HUES6 (cell line): ENCODE measurements at regions not wholly inside any gene's neighbourhood (a gene's known extent, or its start where the extent isn't known, plus 50 kb on each side); places are given as distances from the start of the nearest gene placed in this dataset.
"Not testable (repeated sequence)": the region's sequence is repeated elsewhere in the genome, so short reads cannot be mapped to it uniquely, and the experiment has no call there.

Experiments used
- H3K27ac ChIP-seq: 2 replicates; pipeline ENCODE4 v1.7.0; 2013; ENCODE audit warnings: low read depth, mild to moderate bottlenecking, low read length, inconsistent platforms
- H3K27me3 ChIP-seq: 2 replicates; pipeline ENCODE4 v1.6.1; 2013; ENCODE audit warnings: low read length; ENCODE audit not compliant: control insufficient read depth, insufficient read depth
- H3K36me3 ChIP-seq: 2 replicates; pipeline ENCODE4 v1.6.1; 2013; ENCODE audit warnings: low read length; ENCODE audit not compliant: control insufficient read depth, insufficient read depth
- H3K4me1 ChIP-seq: 2 replicates; pipeline ENCODE4 v1.6.1; 2013; ENCODE audit warnings: low read length; ENCODE audit not compliant: control insufficient read depth, insufficient read depth
- H3K4me3 ChIP-seq: 2 replicates; pipeline ENCODE4 v1.5.1; 2013; ENCODE audit warnings: low read depth, low read length
- H3K9ac ChIP-seq: one replicate; pipeline ENCODE4 v1.6.1; 2013; ENCODE audit warnings: mild to moderate bottlenecking, low read length
- H3K9me3 ChIP-seq: 2 replicates; pipeline ENCODE4 v1.6.1; 2013; ENCODE audit warnings: low read depth, low read length; ENCODE audit not compliant: control insufficient read depth, insufficient read depth

DNA sequence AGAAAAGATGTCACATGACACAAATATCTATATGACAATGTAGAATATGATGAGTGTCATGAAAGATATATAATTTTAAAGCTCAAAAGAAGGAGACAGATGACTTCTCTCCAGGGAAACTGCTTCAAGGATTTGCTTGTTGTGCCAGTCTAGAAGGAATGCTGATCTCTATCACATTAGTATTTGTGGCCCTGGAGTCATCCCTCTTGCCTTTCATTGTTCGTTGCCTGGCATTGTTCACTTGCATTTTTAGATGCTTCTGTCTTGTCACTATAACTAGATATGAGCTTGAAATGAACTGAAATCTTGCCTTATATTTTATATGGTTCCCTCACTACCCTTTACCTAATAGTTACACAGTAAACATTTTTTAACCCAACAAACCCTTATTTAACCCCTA is 207.5 kb downstream of the ZNF608 start:
- H3K27ac ChIP-seq, result no peak overlapping the region
- no peak overlapping the region for H3K9ac ChIP-seq
- H3K9me3 ChIP-seq, result no peaks in the 10 kb centered on the region
- no peaks in the 10 kb centered on the region for H3K36me3 ChIP-seq
- H3K4me1 ChIP-seq, result no peaks in the 10 kb centered on the region
- H3K4me3 ChIP-seq, result no peak overlapping the region
- no peaks in the 10 kb centered on the region for H3K27me3 ChIP-seq

DNA sequence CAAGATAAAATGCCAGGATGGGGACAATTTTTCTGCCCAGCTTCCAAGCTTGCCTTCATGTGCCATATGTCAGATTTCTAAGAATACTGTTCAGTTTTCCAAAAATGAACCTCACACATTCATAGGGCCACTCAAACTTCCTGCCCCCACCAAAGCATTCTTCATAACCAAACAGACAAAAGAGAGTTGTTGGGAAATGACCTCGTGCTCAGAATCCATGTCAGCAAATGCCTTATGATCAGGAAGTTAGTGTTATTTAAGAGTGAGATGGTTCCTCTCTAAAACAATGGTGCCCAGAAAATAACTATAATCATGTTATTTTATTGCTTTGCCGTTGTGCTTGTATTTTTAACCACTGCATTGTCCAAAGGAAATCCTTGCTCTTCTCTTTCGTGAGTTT is 208.2 kb downstream of the ZNF608 start:
- no peaks in the 10 kb centered on the region for H3K27me3 ChIP-seq
- H3K9ac ChIP-seq, result no peak overlapping the region
- no peaks in the 10 kb centered on the region for H3K4me1 ChIP-seq
- H3K27ac ChIP-seq, result no peak overlapping the region
- H3K9me3 ChIP-seq, result 0 out of 2 replicates have a peak, but pooled peaks cover 3% of the 10 kb centered on the region
- H3K36me3 ChIP-seq, result no peaks in the 10 kb centered on the region
- H3K4me3 ChIP-seq, result no peak overlapping the region

DNA sequence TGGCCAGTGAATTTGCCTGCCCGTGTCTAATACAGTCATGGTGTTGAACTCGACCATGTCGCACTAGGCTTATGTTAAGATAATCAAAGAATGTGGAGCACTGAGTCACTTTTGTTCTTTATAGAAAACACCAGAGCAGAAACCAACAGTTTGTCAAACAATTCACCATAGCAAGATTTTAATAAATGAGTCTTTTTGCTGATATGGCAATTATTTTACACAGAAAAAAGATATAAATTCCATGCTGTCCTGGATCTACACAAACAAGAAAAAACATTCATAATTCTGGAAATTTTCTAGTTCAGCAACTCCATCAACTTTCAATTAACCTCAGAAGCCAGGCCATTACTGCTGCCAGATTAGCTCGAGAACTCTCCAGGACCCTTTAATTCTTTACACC is 208.9 kb downstream of the ZNF608 start:
- H3K27me3 ChIP-seq, result no peaks in the 10 kb centered on the region
- no peak overlapping the region for H3K4me3 ChIP-seq
- no peaks in the 10 kb centered on the region for H3K36me3 ChIP-seq
- H3K9ac ChIP-seq, result no peak overlapping the region
- 0 out of 2 replicates have a peak, but pooled peaks cover 3% of the 10 kb centered on the region for H3K9me3 ChIP-seq
- H3K4me1 ChIP-seq, result no peaks in the 10 kb centered on the region
- no peak overlapping the region for H3K27ac ChIP-seq

DNA sequence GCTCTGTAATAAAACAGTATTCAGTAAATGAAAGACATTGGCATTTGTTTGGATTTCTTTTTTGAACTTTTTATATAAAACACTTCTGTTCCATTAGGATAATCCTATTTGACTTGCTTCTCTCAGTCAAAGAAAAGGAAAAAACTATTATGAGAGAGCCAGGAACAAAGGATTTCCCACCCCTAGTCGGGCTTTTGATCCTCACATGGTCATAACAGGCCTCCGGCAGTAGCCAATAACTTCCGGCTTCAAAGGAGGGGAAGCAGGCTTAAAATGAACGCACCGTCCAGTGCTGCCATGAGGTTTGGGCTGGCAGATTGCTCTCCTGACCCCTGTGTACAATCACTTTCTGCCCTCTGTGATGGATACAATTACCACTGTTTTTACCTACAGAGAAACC is 209.3 kb downstream of the ZNF608 start:
- no peak overlapping the region for H3K4me3 ChIP-seq
- no peaks in the 10 kb centered on the region for H3K4me1 ChIP-seq
- H3K27ac ChIP-seq, result no peak overlapping the region
- H3K36me3 ChIP-seq, result no peaks in the 10 kb centered on the region
- no peak overlapping the region for H3K9ac ChIP-seq
- H3K9me3 ChIP-seq, result 0 out of 2 replicates have a peak, but pooled peaks cover 3% of the 10 kb centered on the region
- H3K27me3 ChIP-seq, result no peaks in the 10 kb centered on the region

DNA sequence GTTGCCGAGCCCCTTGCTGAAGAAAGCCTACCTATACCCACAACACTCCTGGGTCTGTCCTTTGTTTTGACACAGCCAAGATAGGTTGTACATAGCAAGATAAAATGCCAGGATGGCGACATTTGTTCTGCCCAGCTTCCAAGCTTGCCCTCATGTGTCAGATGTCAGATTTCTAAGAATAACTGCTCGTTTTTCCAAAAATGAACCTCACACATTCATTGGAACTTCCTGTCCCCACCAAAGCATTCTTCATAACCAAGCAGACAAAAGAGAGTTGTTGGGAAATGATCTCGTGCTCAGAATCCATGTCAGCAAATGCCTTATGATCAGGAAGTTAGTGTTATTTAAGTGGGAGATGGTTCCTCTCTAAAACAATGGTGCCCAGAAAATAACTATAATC is 210.1 kb downstream of the ZNF608 start:
- Histone ChIP-seq H3K36me3 (no peaks in the 10 kb centered on the region), H3K4me1 (no peaks in the 10 kb centered on the region), H3K9ac (no peak overlapping the region), H3K27me3 (no peaks in the 10 kb centered on the region), H3K4me3 (no peak overlapping the region), H3K9me3 (0 out of 2 replicates have a peak, but pooled peaks cover 3% of the 10 kb centered on the region), H3K27ac (no peak overlapping the region)

DNA sequence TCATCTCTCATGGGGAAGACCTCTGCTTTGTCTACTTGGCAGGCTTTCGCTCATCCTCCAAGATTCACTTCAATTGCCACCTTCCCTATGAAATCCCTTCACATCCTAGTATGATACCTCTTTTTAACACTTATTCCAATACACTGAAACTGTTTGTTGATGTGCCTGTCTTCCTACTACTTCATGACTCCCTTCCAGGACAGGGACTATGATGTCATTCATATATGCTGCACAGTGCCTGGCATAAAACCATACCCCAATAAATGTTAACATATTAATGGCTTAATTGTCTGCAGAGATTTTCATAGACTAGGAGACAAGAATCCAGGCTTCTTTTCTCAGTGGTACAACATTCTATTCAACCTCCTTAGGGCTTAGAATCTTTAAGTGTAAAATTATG is 215.5 kb downstream of the ZNF608 start:
- H3K4me1 ChIP-seq, result no peaks in the 10 kb centered on the region
- H3K27me3 ChIP-seq, result no peaks in the 10 kb centered on the region
- H3K27ac ChIP-seq, result no peak overlapping the region
- no peaks in the 10 kb centered on the region for H3K36me3 ChIP-seq
- no peak overlapping the region for H3K4me3 ChIP-seq
- H3K9ac ChIP-seq, result no peak overlapping the region
- peaks cover 9% of the 10 kb centered on the region; the same call in 1 of the 2 replicates for H3K9me3 ChIP-seq

DNA sequence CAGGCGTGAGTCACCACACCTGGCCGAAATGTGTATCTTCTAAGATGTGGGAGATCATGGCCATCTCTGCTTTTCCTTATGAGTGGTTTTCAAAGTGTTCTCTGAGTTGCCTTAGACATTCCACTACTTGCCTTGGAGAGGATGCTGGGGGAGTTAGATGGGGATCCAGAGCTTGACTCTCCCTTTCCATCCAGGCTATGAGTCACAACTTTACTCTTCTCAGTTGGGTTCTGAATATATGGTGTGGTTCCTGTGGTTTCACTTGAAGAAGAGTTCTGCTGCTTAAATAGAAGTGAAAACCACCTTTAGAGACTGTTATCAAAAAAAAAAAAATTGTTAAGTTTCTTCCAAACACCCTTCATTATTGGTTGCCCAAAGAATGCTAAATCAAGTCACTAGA is 217.6 kb downstream of the ZNF608 start:
- Histone ChIP-seq H3K36me3 (no peaks in the 10 kb centered on the region), H3K4me3 (no peak overlapping the region), H3K27ac (no peak overlapping the region), H3K9ac (no peak overlapping the region), H3K9me3 (peaks cover 9% of the 10 kb centered on the region; the same call in 1 of the 2 replicates), H3K27me3 (no peaks in the 10 kb centered on the region), H3K4me1 (no peaks in the 10 kb centered on the region)

DNA sequence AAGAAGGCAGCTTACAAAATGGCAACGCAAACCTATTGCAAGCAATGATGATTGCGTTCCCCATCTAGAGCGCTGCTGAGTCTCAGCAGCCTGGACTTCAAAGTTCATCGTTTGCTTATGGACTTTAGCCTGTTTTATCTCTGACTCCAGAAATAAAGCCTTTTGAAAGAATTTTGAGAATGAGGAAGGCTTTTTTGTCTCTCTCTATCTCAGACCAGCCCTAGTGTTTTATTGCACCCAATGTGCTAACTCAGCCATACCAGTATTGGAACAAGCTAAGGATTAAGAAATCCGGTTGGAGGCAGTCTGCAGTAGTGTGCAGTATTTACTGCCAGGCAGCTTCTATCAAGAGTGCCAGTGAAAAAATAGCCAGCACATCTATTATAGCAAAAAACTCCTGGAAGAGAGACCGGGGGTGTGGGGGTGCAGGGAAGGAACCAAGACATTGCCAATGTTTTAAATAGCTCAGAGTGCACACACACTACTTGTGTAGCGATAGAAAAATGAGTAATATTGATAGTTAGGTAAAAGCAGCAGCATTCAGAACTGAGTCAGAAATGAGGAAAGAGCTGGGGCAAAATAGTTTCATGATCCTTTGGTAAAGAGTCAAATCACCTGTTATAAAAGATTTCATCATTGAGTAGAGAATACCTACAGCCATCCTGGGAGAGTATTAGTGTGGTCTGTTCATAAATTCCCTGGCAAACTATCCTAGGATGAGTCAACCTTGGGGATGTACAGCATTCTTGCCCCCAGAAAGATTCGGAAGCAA is 219.0 kb downstream of the ZNF608 start:
- no peaks in the 10 kb centered on the region for H3K36me3 ChIP-seq
- no peak overlapping the region for H3K27ac ChIP-seq
- no peaks in the 10 kb centered on the region for H3K27me3 ChIP-seq
- no peaks in the 10 kb centered on the region for H3K4me1 ChIP-seq
- H3K4me3 ChIP-seq, result no peak overlapping the region
- H3K9ac ChIP-seq, result no peak overlapping the region
- H3K9me3 ChIP-seq, result peaks cover 6% of the 10 kb centered on the region; the same call in 1 of the 2 replicates

DNA sequence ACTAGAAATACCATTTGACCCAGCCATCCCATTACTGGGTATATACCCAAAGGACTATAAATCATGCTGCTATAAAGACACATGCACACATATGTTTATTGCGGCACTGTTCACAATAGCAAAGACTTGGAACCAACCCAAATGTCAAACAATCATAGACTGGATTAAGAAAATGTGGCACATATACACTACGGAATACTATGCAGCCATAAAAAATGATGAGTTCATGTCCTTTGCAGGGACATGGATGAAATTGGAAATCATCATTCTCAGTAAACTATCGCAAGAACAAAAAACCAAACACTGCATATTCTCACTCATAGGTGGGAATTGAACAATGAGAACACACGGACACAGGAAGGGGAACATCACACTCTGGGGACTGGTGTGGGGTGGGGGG is 220.4 kb downstream of the ZNF608 start:
- not testable (repeated sequence) for H3K4me3 ChIP-seq, H3K36me3 ChIP-seq, H3K27me3 ChIP-seq, H3K27ac ChIP-seq, H3K4me1 ChIP-seq, H3K9me3 ChIP-seq, H3K9ac ChIP-seq

DNA sequence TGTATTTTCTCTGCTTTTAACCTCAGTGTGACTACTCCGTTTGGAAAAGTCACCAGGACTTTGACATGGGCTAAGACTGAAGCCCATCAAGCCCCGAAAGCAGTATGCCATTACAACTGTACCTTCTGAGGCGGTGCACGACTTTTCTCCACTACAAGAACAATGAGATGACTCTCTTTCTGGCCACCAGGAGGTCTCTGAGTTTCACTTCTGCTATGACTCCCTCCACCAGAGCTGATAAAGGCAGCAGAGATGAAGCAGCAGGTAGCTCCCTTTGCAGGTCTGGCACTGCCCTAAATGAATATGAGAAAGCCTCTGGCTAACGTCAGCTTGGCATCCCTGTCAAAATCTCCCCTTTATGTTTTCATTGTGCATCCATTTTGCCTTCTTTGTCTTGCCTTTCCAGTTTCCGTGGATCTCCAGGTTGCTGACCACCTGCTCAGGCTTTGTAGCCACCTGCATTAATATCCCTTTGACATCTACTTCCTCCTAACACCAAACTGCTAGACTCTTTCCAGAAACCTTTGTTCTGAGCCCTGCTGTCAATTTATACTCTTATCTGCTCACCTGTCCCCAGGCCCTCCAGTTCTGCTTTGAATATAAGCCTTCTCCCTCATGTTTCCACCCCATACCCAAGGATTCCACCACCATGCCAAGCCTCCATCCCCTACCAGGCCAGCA is 221.7 kb downstream of the ZNF608 start:
- Histone ChIP-seq H3K27me3 (no peaks in the 10 kb centered on the region), H3K27ac (no peak overlapping the region), H3K9ac (no peak overlapping the region), H3K4me3 (no peak overlapping the region), H3K4me1 (no peaks in the 10 kb centered on the region), H3K36me3 (no peaks in the 10 kb centered on the region), H3K9me3 (peaks cover 3% of the 10 kb centered on the region)

DNA sequence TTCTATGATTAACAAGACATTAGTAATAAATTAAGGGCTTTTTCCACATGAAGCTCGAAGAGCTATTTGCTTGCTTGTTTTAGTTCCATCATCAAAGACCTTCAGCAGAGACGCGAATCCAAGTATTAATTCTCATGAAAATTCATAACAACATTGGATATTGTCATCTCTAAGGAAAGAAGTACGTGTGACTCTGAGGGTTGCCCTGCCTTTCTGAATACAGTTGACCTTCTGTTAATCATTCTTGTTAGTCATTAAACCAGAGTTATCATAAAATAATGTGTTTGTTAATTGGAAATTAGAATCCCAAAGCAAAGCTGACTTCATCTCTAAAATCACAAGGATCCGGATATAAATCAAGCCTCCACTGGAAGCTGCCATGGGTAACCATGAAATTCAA is 222.5 kb downstream of the ZNF608 start:
- H3K4me1 ChIP-seq, result no peaks in the 10 kb centered on the region
- peaks cover 3% of the 10 kb centered on the region for H3K9me3 ChIP-seq

More for the DNA sequence above, 222.5 kb downstream of the ZNF608 start:
- Histone ChIP-seq H3K9ac (no peak overlapping the region), H3K4me3 (no peak overlapping the region), H3K36me3 (no peaks in the 10 kb centered on the region), H3K27me3 (no peaks in the 10 kb centered on the region), H3K27ac (no peak overlapping the region)
